LNCaP clone FGC (cell line): ENCODE measurements at regions not wholly inside any gene's neighbourhood (a gene's known extent, or its start where the extent isn't known, plus 50 kb on each side); places are given as distances from the start of the nearest gene placed in this dataset.

Source experiments
- DNase-seq: peaks from one replicate; pipeline ENCODE4 v3.0.0-alpha.2; 2011; ENCODE audit warnings: low read depth
- H3K4me3 ChIP-seq: 2 replicates; pipeline ENCODE4 v1.5.1; 2011; ENCODE audit warnings: mild to moderate bottlenecking, low read depth, low read length, control low read depth
- CTCF ChIP-seq: IDR thresholded peaks from 2 replicates; pipeline ENCODE4 v1.5.1; 2012; ENCODE audit warnings: mild to moderate bottlenecking; ENCODE audit not compliant: control insufficient read depth, insufficient read depth; ENCODE audit errors: extremely low read depth

- no peak for TF ChIP-seq CTCF
- no peak overlapping the region for H3K4me3 ChIP-seq
- no peak for DNase-seq
Measured at GRCh38 chr17:65477600-65477999, 83.8 kb downstream of the AXIN2 start.

GRCh38 chr17:65474660-65475059, 86.8 kb downstream of the AXIN2 start:
- TF ChIP-seq CTCF = no peak
- no peak overlapping the region for H3K4me3 ChIP-seq
- DNase-seq = no peak

GRCh38 chr17:65473985-65474384, 87.5 kb downstream of the AXIN2 start:
- H3K4me3 ChIP-seq = no peak overlapping the region
- no peak for DNase-seq
- no peak for TF ChIP-seq CTCF

DNA sequence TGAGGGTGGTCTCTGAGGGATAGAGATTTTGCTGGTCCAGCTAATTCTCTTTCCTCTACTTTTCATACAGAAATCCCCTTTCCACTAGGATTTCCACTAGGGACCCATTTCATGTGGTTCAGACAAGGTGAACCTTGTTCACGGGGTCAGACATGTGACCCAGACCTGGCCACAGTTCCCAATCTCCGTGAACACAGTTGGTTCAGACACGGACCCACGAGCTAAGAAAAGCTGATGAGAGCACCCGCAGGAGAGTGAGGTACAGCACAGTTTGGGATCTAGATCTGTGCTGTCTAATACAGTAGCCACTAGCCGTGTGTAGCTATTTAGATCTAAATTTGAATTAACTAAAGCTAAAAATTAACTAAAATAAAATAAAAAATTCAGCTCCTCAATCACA, 88.1 kb downstream of the AXIN2 start:
- no peak for DNase-seq
- no peak overlapping the region for H3K4me3 ChIP-seq
- no peak for TF ChIP-seq CTCF

DNA sequence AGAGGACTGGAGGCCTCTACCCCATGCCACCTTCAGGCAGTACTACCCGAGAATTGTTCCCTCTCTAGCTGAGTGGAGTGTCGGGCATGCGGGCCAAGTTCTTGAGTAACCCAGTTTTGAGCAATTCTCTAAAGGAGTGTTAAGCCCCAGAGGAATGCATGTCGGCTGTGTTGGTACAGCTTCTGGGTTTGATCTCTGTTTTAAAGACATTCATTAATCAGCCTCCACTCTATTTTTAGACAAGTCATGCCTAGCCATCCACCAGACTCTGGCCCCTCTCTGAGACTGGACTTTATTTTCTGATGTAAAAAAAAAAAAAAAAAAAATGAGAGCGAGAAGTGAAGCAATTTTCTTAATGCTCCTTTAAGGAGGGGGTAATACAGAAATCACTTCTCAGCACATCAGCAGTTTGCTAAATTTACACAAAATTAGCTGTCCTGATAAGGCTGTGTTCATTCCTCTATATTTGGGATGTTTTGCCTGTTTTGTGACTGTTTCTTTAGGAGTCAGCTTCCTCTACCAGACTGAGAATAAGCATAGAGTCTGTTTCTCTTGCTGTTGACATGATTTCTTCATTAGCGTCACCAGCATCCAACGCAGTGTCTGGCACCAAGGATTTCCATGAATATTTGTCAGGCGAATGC, 88.7 kb downstream of the AXIN2 start:
- DNase-seq = no peak
- TF ChIP-seq CTCF = no peak
- no peak overlapping the region for H3K4me3 ChIP-seq

DNA sequence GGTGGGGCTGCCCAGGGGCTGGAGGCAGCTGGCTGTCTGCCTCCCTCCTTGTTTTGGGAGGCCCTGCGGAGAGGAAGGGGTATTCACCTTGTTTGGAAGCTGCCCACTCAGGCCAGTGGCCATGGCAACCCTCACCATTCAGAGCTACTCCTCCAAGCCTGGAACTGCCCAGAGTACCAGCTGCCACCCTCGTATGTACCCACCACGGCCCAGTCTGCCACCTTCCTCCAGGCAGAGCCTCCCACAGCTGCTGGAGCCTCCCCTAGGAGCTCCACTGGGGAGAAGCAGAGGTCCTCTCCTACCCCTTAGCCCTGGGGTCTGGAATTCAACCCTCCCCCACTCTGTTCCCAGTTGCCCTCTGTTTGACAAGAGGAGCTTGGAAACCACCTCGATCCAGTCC, 90.7 kb downstream of the AXIN2 start:
- no peak for TF ChIP-seq CTCF
- no peak overlapping the region for H3K4me3 ChIP-seq
- no peak for DNase-seq

GRCh38 chr17:65468321-65468720, 93.1 kb downstream of the AXIN2 start:
- TF ChIP-seq CTCF = no peak
- DNase-seq = no peak
- no peak overlapping the region for H3K4me3 ChIP-seq
